ENCODE measurements at regions not wholly inside any gene's neighbourhood (a gene's known extent, or its start where the extent isn't known, plus 50 kb on each side); places are given as distances from the start of the nearest gene placed in this dataset.

GRCh38 chr4:28279249-28279648, 1418.6 kb downstream of the STIM2 start:
- TF ChIP-seq CTCF (IDR thresholded peaks at IDR 0.05) (no peak), POLR2A (IDR thresholded peaks at IDR 0.05) (no peak)

Data from body of pancreas (tissue), 4 donors.